ENCODE measurements at regions not wholly inside any gene's neighbourhood (a gene's known extent, or its start where the extent isn't known, plus 50 kb on each side); places are given as distances from the start of the nearest gene placed in this dataset.

DNA sequence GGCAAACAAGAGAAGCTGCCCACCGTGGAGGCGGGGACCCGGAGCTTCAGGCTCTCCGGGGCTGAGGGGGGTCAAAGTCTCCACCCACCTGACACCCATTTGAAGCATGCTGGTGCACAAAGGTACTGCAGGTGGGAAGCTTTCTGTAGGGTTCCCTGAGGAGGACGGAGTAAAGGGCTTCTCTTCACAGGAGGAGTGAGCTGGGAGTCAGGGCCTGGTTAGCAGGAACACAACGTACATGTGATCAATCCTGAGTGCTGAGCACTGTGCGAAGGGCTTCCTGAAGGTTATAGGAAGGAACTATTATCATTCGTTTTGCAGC lies 252.9 kb upstream of the RPL38 start:
- TF ChIP-seq CTCF (IDR thresholded peaks at IDR 0.05; ENCODE audit: control extremely low read depth, extremely low read depth), result no peak
- ATAC-seq (ENCODE audit: insufficient read depth, low FRiP score), result no peak
- 68 to 75% methylated on average over 8 of the region's 8 CpGs for WGBS, 2 donors

GRCh38 chr17:73952082-73952479 lies 251.4 kb upstream of the RPL38 start:
- WGBS, 2 donors, result 5 to 11% methylated on average over 20 of the region's 20 CpGs
- Histone ChIP-seq H3K4me3 (no peak overlapping the region), H3K9me3 (ENCODE audit: control insufficient read depth in 4 of 4, insufficient read depth in 3 of 4, low read length in 3 of 4) (peaks cover 0 to 2% (median 0%) of the 10 kb centered on the region in 4 donors), H3K4me1 (ENCODE audit: control insufficient read depth in 5 of 5, insufficient read depth in 5 of 5, low read length in 5 of 5) (peaks cover 0 to 23% (median 11%) of the 10 kb centered on the region in 5 donors), H3K36me3 (ENCODE audit: control insufficient read depth in 4 of 4, insufficient read depth in 4 of 4, low read length in 4 of 4) (no peaks in the 10 kb centered on the region), H3K9ac (ENCODE audit: insufficient read depth in 1 of 2, low read length in 2 of 2) (peak overlapping the region in 1 of 2 donors; percentile 48), H3K27ac (ENCODE audit: low read depth in 1 of 2, low read length in 1 of 2) (no peak overlapping the region), H3K27me3 (ENCODE audit: control insufficient read depth in 3 of 3, insufficient read depth in 3 of 3, low read length in 2 of 3) (peaks cover 0 to 15% (median 0%) of the 10 kb centered on the region in 3 donors)
- no peak for ATAC-seq (ENCODE audit: insufficient read depth, low FRiP score)
- no peak for TF ChIP-seq CTCF (IDR thresholded peaks at IDR 0.05; ENCODE audit: control extremely low read depth, extremely low read depth)
- peak; percentile 88 to 94 (median 90) for DNase-seq

More for the DNA sequence above, 252.9 kb upstream of the RPL38 start:
- Histone ChIP-seq H3K27ac (ENCODE audit: low read depth in 1 of 2, low read length in 1 of 2) (no peak overlapping the region), H3K27me3 (ENCODE audit: control insufficient read depth in 3 of 3, insufficient read depth in 3 of 3, low read length in 2 of 3) (peaks cover 0 to 15% (median 0%) of the 10 kb centered on the region in 3 donors), H3K9ac (ENCODE audit: insufficient read depth in 1 of 2, low read length in 2 of 2) (no peak overlapping the region), H3K4me3 (no peak overlapping the region), H3K36me3 (ENCODE audit: control insufficient read depth in 4 of 4, insufficient read depth in 4 of 4, low read length in 4 of 4) (no peaks in the 10 kb centered on the region), H3K9me3 (ENCODE audit: control insufficient read depth in 4 of 4, insufficient read depth in 3 of 4, low read length in 3 of 4) (peaks cover 0 to 2% (median 0%) of the 10 kb centered on the region in 4 donors), H3K4me1 (ENCODE audit: control insufficient read depth in 5 of 5, insufficient read depth in 5 of 5, low read length in 5 of 5) (peaks cover 0 to 20% (median 11%) of the 10 kb centered on the region in 5 donors)
- no peak for DNase-seq

DNA sequence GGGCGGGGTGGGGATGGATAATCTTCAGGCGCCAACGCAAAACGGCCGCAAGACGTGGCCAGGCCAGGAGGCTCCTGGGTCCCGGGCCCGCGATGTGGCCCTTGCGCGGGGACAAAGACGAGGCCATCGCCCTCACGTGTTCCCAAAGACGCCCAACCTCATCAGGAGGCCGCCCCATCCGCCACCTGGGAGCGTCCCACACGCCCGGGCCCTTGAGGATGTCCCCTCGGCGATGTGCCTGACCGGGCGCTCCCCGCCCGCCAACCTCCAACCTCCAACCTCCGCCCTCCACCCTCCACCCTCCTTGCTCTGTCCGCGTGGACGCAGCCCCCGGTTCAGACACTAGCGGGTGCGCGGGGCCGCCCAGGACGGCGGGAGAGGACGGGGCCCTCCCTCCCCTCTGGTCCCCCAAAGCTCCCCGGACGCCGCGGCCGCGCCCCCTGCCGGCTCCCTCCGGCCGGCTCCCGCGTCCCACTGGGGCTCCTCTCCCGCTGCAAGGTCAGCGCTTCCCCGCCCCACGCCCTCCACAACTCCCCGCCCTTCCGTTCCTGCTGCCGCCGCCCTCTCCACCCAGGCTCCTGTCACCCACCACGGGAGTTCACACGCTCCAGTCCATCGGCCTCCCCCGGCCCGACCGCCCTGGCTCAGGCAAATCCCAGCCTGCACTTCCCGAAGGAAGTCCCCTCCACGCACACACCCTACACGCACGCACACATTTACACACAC lies 250.8 kb upstream of the RPL38 start:
- TF ChIP-seq CTCF (IDR thresholded peaks at IDR 0.05; ENCODE audit: control extremely low read depth, extremely low read depth), result peak; percentile 8
- H3K36me3 ChIP-seq (ENCODE audit: control insufficient read depth in 4 of 4, insufficient read depth in 4 of 4, low read length in 4 of 4), result no peaks in the 10 kb centered on the region
- peaks cover 0 to 2% (median 0%) of the 10 kb centered on the region in 4 donors for H3K9me3 ChIP-seq (ENCODE audit: control insufficient read depth in 4 of 4, insufficient read depth in 3 of 4, low read length in 3 of 4)
- peaks cover 0 to 15% (median 0%) of the 10 kb centered on the region in 3 donors for H3K27me3 ChIP-seq (ENCODE audit: control insufficient read depth in 3 of 3, insufficient read depth in 3 of 3, low read length in 2 of 3)
- peak; percentile 42 for ATAC-seq (ENCODE audit: insufficient read depth, low FRiP score)
- H3K4me1 ChIP-seq (ENCODE audit: control insufficient read depth in 5 of 5, insufficient read depth in 5 of 5, low read length in 5 of 5), result peaks cover 0 to 26% (median 11%) of the 10 kb centered on the region in 5 donors
- DNase-seq, result peak; percentile 74 to 83 (median 82)
- H3K9ac ChIP-seq (ENCODE audit: insufficient read depth in 1 of 2, low read length in 2 of 2), result peak overlapping the region in 1 of 2 donors; percentile 15
- H3K4me3 ChIP-seq, result no peak overlapping the region
- H3K27ac ChIP-seq (ENCODE audit: low read depth in 1 of 2, low read length in 1 of 2), result no peak overlapping the region
- 2 to 3% methylated on average over 63 to 67 of the region's 67 CpGs for WGBS, 2 donors

All from lung (tissue), 11 donors.